Hematopoietic multipotent progenitor cell treated with erythropoietin and hydrocortisone succinate and interleukin-3 and kit ligand, for 15 days (in vitro differentiated cells): ENCODE measurements at regions not wholly inside any gene's neighbourhood (a gene's known extent, or its start where the extent isn't known, plus 50 kb on each side); places are given as distances from the start of the nearest gene placed in this dataset.

Source experiments
- DNase-seq: peaks from one replicate; pipeline ENCODE4 v3.0.0-alpha.2; 2015; ENCODE audit warnings: low spot score

DNA sequence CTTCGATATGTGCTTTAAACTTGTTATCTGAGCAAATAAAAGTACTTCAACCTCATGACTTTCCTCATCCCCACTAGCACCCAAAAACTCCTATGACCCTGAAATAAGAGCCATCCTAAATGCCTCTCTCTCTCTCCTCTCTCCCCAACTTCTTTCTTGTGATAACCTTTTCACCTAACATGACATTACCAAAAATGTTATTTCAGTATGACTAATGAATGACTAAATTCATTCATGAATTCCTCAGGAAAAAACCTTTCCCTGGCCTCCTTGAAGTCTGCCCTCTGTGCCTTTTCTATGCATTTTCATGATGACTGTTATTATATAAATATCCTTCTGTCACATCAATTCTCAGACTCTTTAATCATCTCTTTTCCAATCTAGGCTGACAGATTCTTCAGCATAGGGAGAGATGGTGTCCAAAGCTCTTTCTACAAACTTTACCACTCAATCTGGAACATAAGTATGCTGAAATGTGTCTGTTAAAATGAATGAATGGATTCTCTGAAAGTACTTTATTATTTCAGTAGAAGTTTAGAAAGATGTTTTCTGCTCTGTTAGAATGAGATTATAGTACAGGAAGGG, 114.3 kb upstream of the GGTLC1 start:
- no peak for DNase-seq

DNA sequence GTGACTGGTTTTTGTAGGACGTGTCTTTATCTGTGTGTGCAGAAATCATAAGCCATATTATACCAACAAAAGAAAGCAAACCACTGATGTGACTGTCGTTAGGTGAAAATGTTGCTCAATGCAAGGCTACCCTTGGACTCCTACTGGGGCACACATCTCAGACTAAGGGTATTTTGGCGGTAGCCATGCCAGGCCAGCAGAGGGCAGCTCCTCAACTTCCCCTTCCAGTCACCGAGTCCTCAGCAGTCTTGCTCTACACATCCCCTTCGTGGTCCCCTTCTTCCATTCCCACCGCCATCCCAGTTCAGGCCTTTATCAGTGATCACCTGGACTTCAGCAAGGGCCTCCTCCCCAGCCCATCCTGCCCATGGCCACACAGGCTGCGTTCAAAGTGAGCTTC, 113.7 kb upstream of the GGTLC1 start:
- no peak for DNase-seq

GRCh38 chr20:24100370-24101011, 111.9 kb upstream of the GGTLC1 start:
- DNase-seq, result peak; percentile 23

- no peak for DNase-seq
These were observed 110.3 kb upstream of the GGTLC1 start for GRCh38 chr20:24098886-24099285.

GRCh38 chr20:24097506-24098245, 109.1 kb upstream of the GGTLC1 start:
- no peak for DNase-seq

DNA sequence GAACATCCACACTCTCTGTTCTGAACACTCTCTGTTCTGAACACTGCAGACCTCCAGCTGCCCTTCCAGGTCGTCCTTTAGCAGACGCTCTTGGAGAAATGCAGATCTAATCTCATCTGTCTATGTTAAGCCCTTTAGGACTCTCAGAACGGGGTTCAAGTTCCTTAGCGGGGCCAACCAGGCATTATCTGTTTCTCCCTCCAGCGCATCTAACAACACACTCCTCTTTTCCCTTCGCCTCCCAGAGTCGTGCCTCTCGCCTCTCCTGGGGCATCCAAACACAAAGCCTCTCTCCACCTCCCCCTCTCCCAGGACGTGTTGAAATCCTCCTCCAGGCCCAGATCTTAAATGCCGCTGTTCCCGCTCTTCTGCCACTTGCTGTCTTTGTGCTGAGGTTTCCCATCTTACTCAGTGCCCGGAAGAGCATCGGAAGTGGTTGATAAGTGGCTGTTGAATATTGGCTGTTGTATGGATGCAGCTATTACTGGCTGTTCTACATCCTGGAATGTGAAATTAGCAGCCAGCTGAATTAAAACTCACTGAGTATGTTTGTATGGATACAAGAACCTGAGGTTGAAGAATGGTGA, 108.4 kb upstream of the GGTLC1 start:
- DNase-seq, result no peak

DNA sequence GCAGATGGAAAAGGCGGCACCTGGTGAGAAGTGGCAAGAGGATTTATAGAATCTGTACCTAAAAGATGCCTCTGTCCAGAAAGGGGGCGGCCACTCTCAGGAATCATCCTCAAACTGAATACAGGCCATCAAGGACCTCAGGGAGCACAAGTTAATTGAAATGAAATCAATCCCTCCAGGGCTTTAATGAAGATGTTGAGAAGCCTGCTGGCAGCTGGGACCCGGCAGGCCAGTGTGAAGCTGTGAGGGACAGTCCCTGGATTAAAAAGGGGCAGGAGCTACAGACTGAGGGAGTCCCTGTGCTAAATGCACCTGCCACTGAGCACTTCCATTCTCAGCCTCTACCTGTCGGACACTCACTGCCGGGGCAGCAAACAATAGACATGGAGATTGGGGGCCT, 107.7 kb upstream of the GGTLC1 start:
- DNase-seq, result no peak

DNA sequence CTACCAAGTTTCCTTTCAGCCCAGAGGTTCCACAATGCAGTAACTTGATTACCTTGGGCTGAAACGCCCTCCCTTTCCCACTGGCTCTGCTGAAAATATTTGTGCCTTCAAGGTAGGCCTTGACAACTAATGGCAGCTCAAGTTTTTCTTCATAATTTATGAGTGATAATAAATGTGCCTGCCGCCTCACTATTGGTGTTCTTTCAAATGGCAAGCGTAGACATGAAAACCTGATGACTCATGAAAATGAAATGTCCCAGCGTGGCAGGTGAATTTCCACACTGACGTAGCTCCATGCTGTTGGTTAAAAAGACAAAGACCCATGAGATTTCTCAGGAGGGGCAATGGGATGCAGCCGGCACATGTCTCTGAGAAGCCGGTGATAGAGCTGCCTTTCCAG, 107.2 kb upstream of the GGTLC1 start:
- no peak for DNase-seq

GRCh38 chr20:24095303-24095702, 106.7 kb upstream of the GGTLC1 start:
- DNase-seq, result no peak

DNA sequence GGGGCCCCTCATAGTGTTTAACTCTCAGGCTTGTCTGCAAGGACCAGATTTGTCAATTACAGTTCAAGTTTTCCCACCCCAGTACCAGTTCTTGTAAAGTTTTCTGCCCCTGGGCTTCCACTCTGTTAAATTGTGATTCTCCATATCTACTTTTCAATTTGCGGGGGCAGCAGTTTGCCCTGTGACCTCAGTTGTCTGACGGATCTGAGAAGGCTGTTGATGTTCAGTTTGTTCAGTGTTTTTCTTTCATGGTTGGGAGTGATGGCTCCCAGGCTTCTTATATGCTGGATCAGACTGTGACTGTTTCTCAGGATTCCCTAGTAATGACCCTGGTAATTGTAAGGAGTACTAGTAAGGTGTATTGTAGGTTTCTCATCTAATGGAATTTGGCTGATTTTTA, 101.0 kb upstream of the GGTLC1 start:
- DNase-seq, result no peak

DNA sequence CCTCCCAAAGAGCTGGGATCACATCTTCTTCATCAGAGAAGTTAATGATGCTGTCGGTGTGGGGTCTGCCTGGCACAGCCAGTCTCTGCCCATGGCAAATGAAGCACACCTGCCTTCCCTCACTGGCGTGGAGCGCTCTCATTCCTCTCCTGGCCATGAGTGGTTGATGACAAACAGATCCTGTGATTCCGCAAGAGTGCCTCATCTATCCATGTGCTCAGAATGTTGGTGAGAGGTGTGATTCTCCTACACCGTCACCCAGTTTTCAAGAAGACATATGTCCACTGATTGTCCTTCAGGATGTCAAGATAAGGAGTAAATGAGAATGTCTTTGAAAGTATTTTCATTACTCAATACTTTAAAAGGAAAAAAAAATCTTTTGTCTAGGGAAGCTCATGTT, 97.5 kb upstream of the GGTLC1 start:
- DNase-seq, result no peak

DNA sequence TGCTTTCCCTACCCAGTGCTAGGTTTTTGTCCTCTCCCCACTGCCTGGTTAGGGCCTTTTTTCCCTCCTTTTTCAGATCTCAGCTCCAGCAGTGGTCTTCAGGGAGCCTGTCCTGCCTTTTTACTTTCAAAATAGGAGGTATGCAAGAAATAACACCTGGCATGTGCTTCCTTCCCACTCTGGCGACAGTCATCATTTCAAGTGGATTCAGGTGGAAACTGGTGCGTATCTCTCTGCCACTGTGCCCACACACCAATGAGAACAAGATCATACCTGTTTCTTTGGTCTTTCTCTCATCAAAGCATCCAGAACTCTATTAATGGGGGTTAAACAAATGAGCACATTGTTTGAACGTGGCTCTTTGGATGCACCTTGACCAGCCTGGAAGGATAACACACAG, 95.7 kb upstream of the GGTLC1 start:
- no peak for DNase-seq

DNA sequence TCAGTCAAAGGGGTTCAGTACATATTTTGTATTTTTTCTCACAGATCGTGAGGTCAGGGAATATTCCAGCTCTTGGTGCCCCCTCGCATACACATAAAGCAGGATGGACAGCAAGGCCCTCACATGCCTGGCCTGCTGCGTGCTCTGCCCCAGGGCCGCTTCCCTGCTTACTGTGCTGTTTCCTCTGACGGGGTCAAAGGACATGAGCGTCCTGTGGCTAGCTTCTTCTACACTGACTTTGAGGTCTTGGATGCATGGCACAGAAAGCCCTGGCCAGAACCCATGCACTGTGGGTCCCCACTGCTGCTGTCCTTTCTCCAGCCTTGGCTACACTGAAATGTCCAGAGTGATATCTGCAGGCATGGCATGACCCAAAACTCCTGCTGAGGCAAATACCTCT, 92.5 kb upstream of the GGTLC1 start:
- DNase-seq, result no peak

- DNase-seq, result no peak
These were observed 91.3 kb upstream of the GGTLC1 start for GRCh38 chr20:24079661-24080412.

GRCh38 chr20:24077145-24077544, 88.6 kb upstream of the GGTLC1 start:
- DNase-seq, result no peak

DNA sequence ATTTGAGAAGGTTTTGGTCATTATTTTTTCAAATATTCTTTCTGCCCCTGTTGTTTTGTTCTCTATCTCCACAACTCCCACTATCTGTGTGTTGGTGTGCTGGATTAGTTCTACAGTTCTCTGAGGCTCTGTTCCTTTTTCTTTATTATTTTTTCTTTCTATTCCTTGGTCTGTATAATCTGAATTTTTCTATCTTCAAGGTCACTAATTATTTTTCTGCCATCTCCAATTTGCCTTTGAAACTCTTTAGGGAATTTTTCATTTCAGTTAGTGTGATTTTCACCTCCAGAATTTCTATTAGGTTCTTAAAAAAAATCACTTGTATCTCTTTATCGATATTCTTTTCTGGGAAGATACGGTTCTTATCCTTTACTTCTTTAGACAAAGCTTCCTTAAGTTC, 82.1 kb upstream of the GGTLC1 start:
- DNase-seq, result no peak

- DNase-seq, result no peak
These were observed 77.6 kb upstream of the GGTLC1 start for GRCh38 chr20:24066076-24066700.

GRCh38 chr20:24064915-24065314, 76.3 kb upstream of the GGTLC1 start:
- DNase-seq, result no peak

DNA sequence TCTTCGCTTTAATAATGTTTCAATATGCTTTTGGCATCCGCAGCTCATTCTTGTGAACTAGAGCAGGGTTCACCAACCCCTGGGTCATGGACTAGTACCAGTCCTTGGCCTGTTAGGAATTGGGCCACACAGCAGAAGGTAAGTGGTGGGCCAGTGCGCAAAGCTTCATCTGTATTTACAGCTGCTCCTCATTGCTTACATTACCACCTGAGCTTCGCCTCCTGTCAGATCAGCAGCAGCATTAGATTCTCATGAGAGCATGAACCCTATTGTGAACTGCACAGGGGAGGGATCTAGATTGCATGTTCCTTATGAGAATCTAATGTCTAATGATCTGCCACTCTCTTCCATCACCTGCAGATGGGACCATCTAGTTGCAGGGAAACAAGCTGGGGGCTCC, 75.5 kb upstream of the GGTLC1 start:
- no peak for DNase-seq

DNA sequence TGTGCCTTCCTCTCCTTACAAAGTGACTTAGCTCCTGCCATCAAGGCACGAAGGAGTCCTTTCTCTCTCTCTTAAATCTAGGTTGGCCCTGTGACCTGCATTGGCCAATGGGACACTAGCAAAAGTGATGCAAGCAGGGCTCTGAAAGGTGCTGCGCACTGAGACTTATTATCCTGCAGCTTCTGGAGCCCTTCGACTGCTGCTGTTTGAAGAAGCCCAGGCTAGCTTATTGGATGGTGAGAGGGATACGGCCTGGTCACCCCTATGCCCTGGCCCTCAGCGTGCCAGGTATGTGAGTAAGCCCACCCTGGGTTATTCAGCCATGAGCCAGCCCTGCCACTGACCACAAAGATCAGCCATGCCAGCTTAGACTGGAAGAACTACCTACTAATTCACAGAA, 74.5 kb upstream of the GGTLC1 start:
- DNase-seq, result no peak

GRCh38 chr20:24060851-24061590, 72.4 kb upstream of the GGTLC1 start:
- DNase-seq, result no peak
